HEK293T (cell line): ENCODE measurements at regions not wholly inside any gene's neighbourhood (a gene's known extent, or its start where the extent isn't known, plus 50 kb on each side); places are given as distances from the start of the nearest gene placed in this dataset.
"Not testable (repeated sequence)": the region's sequence is repeated elsewhere in the genome, so short reads cannot be mapped to it uniquely, and the experiment has no call there.

Experiments used
- CTCF ChIA-PET: fragments of 350-600 bp; formaldehyde crosslinking; extraction: SDS; loops from one replicate; lab custom pipeline; 2021; ENCODE audit warnings: antibody characterized with exemption, inconsistent platforms; lab: Yijun Ruan, JAX
- POLR2A ChIA-PET: fragments of 350-600 bp; formaldehyde crosslinking; extraction: SDS; loops from one replicate; lab custom pipeline; 2020; ENCODE audit warnings: antibody characterized with exemption, inconsistent platforms; lab: Yijun Ruan, JAX
- DNase-seq: peaks from one replicate; pipeline ENCODE4 v3.0.0; 2012; ENCODE audit warnings: mixed read lengths; ENCODE audit errors: extremely low spot score
- ARNT ChIP-seq: fragments of 450-650 bp; IDR thresholded peaks from 2 replicates; pipeline ENCODE4 v1.6.1; 2017; ENCODE audit warnings: mild to moderate bottlenecking
- BHLHE40 ChIP-seq: fragments of 450-650 bp; IDR thresholded peaks from 2 replicates; pipeline ENCODE4 v1.6.1; 2016; ENCODE audit warnings: mild to moderate bottlenecking, moderate library complexity, borderline replicate concordance
- CTBP1 ChIP-seq: fragments of 450-650 bp; IDR thresholded peaks from 2 replicates; pipeline ENCODE4 v1.6.1; 2016; ENCODE audit warnings: borderline replicate concordance
- ELF4 ChIP-seq: fragments of 450-650 bp; IDR thresholded peaks from 2 replicates; pipeline ENCODE4 v1.6.1; 2017; ENCODE audit warnings: antibody characterized with exemption
- FOXA1 ChIP-seq: fragments of 450-650 bp; IDR thresholded peaks from 2 replicates; pipeline ENCODE4 v1.6.1; 2016; ENCODE audit warnings: mild to moderate bottlenecking
- FOXK2 ChIP-seq: fragments of 450-650 bp; IDR thresholded peaks from 2 replicates; pipeline ENCODE4 v1.6.1; 2016; ENCODE audit warnings: mild to moderate bottlenecking
- FOXM1 ChIP-seq: fragments of 450-650 bp; IDR thresholded peaks from 2 replicates; pipeline ENCODE4 v1.6.1; 2017; ENCODE audit warnings: mild to moderate bottlenecking, borderline replicate concordance
- HDGF ChIP-seq: fragments of 450-650 bp; IDR thresholded peaks from 2 replicates; pipeline ENCODE4 v1.6.1; 2017; ENCODE audit warnings: antibody characterized with exemption, borderline replicate concordance
- L3MBTL2 ChIP-seq: fragments of 450-650 bp; conservative IDR thresholded peaks from 2 replicates; pipeline ENCODE4 v1.6.1; 2016; ENCODE audit warnings: mild to moderate bottlenecking
- LEF1 ChIP-seq: fragments of 450-650 bp; IDR thresholded peaks from 2 replicates; pipeline ENCODE4 v1.6.1; 2017; ENCODE audit warnings: mild to moderate bottlenecking, borderline replicate concordance
- NFRKB ChIP-seq: fragments of 450-650 bp; IDR thresholded peaks from 2 replicates; pipeline ENCODE4 v1.6.1; 2016; ENCODE audit warnings: mild to moderate bottlenecking, moderate library complexity
- PKNOX1 ChIP-seq: fragments of 450-650 bp; IDR thresholded peaks from 2 replicates; pipeline ENCODE4 v1.6.1; 2016
- SP1 ChIP-seq: fragments of 450-650 bp; IDR thresholded peaks from 2 replicates; pipeline ENCODE4 v1.6.1; 2017
- SUZ12 ChIP-seq: fragments of 450-650 bp; IDR thresholded peaks from 2 replicates; pipeline ENCODE4 v1.6.1; 2016; ENCODE audit warnings: mild to moderate bottlenecking
- TARDBP ChIP-seq: fragments of 450-650 bp; IDR thresholded peaks from 2 replicates; pipeline ENCODE4 v1.6.1; 2016
- ZNF384 ChIP-seq: fragments of 450-650 bp; IDR thresholded peaks from 2 replicates; pipeline ENCODE4 v1.6.1; 2016

- CTCF ChIA-PET = no interaction called here
- no peak for DNase-seq
- POLR2A ChIA-PET = no interaction called here
- no peak for TF ChIP-seq CTBP1
- no peak for TF ChIP-seq LEF1
Measured at GRCh38 chr3:139267300-139268246, 76.2 kb upstream of the MRPS22 start.

- no peak for TF ChIP-seq TARDBP
- no peak for TF ChIP-seq FOXK2
- no peak for TF ChIP-seq SP1
- no peak for TF ChIP-seq PKNOX1
- TF ChIP-seq NFRKB = no peak
- no peak for TF ChIP-seq CTBP1
- no peak for TF ChIP-seq FOXA1
- TF ChIP-seq HDGF = no peak
- no peak for TF ChIP-seq L3MBTL2
- TF ChIP-seq BHLHE40 = no peak
- TF ChIP-seq FOXM1 = no peak
- no peak for TF ChIP-seq ZNF384
- TF ChIP-seq SUZ12 = no peak
Measured at GRCh38 chr3:139269984-139270383, 73.8 kb upstream of the MRPS22 start.

GRCh38 chr3:139270652-139271051 lies 73.2 kb upstream of the MRPS22 start:
- CTCF ChIA-PET = interaction anchor here (0.5 kb wide), 1 partner anchor 666 kb away, joined by 5 read pairs; no protein-coding TSS in a partner anchor
- POLR2A ChIA-PET = not testable (repeated sequence)

More at GRCh38 chr3:139269984-139270383, 73.8 kb upstream of the MRPS22 start:
- no peak for DNase-seq
- ChIA-PET POLR2A (no interaction called here), CTCF (interaction anchor here (0.5 kb wide), 1 partner anchor 667 kb away, joined by 5 read pairs; no protein-coding TSS in a partner anchor)

GRCh38 chr3:139280027-139280671 lies 63.7 kb upstream of the MRPS22 start:
- no peak for TF ChIP-seq L3MBTL2
- TF ChIP-seq FOXA1 = no peak
- TF ChIP-seq ZNF384 = no peak
- TF ChIP-seq ARNT = no peak
- no peak for TF ChIP-seq SUZ12
- TF ChIP-seq PKNOX1 = no peak
- no peak for TF ChIP-seq LEF1
- no peak for TF ChIP-seq CTBP1
- no peak for TF ChIP-seq TARDBP
- TF ChIP-seq FOXM1 = no peak
- no peak for TF ChIP-seq BHLHE40
- no peak for TF ChIP-seq SP1
- TF ChIP-seq NFRKB = no peak
- no peak for TF ChIP-seq HDGF
- TF ChIP-seq FOXK2 = no peak
- no peak for TF ChIP-seq ELF4
- ChIA-PET CTCF (no interaction called here), POLR2A (no interaction called here)
- DNase-seq = no peak

More at GRCh38 chr3:139270652-139271051, 73.2 kb upstream of the MRPS22 start:
- not testable (repeated sequence) for DNase-seq

GRCh38 chr3:139281096-139281495 lies 62.7 kb upstream of the MRPS22 start:
- POLR2A ChIA-PET = no interaction called here
- TF ChIP-seq HDGF = no peak
- no peak for TF ChIP-seq FOXM1
- TF ChIP-seq L3MBTL2 = no peak
- TF ChIP-seq PKNOX1 = no peak
- TF ChIP-seq TARDBP = no peak
- TF ChIP-seq BHLHE40 = no peak
- no peak for TF ChIP-seq FOXA1
- TF ChIP-seq FOXK2 = no peak
- no peak for TF ChIP-seq ELF4
- no peak for TF ChIP-seq CTBP1
- CTCF ChIA-PET = no interaction called here
- no peak for DNase-seq

GRCh38 chr3:139281522-139282196 lies 62.2 kb upstream of the MRPS22 start:
- TF ChIP-seq FOXA1 = no peak
- TF ChIP-seq L3MBTL2 = no peak
- TF ChIP-seq SUZ12 = no peak
- TF ChIP-seq FOXM1 = no peak
- no peak for TF ChIP-seq HDGF
- TF ChIP-seq CTBP1 = no peak
- TF ChIP-seq LEF1 = no peak
- no peak for TF ChIP-seq FOXK2
- TF ChIP-seq SP1 = no peak
- POLR2A ChIA-PET = no interaction called here
- no peak for DNase-seq
- CTCF ChIA-PET = no interaction called here
